PC-9 (cell line): ENCODE measurements at regions not wholly inside any gene's neighbourhood (a gene's known extent, or its start where the extent isn't known, plus 50 kb on each side); places are given as distances from the start of the nearest gene placed in this dataset.

Experiments used
- BruUV-seq: library from RNA; stranded (reverse); fragments of 400-500 nt; replicated peaks from 2 replicates; lab custom pipeline; 2021; lab: Mats Ljungman, UMichigan
- CTCF ChIA-PET: fragments of 300-600 bp; sonication (Branson Sonifier 250); formaldehyde crosslinking; loops from one replicate; lab custom pipeline; 2022; ENCODE audit warnings: antibody characterized with exemption; lab: Charles Lee
- POLR2A ChIA-PET: fragments of 300-600 bp; sonication (Branson Sonifier 250); formaldehyde crosslinking; loops from one replicate; lab custom pipeline; 2022; ENCODE audit warnings: antibody characterized with exemption; ENCODE audit not compliant: unreplicated experiment; lab: Charles Lee
- DNase-seq, 2 experiments: peaks; one replicate each; pipeline versions ENCODE4 v3.0.0 to v3.0.0-alpha.2; 2015 to 2022; ENCODE audit warnings: mixed read lengths in 1 of 2
- H2AFZ ChIP-seq: fragments of 200-600 bp; sonication (generic); 2 replicates; pipeline ENCODE4 v1.8.1; 2017; ENCODE audit warnings: antibody characterized with exemption
- H3F3A ChIP-seq: fragments of 200-600 bp; sonication (generic); 2 replicates; pipeline ENCODE4 v1.8.1; 2017; ENCODE audit warnings: antibody characterized with exemption, mild to moderate bottlenecking, low read depth; ENCODE audit not compliant: insufficient read depth
- H3K27ac ChIP-seq: fragments of 200-600 bp; sonication (generic); 2 replicates; pipeline ENCODE4 v1.6.1; 2016; ENCODE audit warnings: mixed run types
- H3K27me3 ChIP-seq: fragments of 200-600 bp; sonication (generic); 2 replicates; pipeline ENCODE4 v1.6.1; 2016; ENCODE audit warnings: low read depth, mixed run types; ENCODE audit not compliant: insufficient read depth
- H3K36me3 ChIP-seq: fragments of 200-600 bp; sonication (generic); 2 replicates; pipeline ENCODE4 v1.6.1; 2016; ENCODE audit warnings: low read depth, mixed run types
- H3K4me1 ChIP-seq: fragments of 200-600 bp; sonication (generic); replicated peaks from 2 replicates; pipeline ENCODE4 v1.6.1; 2016; ENCODE audit warnings: mixed run types; ENCODE audit not compliant: insufficient read depth
- H3K4me2 ChIP-seq: fragments of 200-600 bp; sonication (generic); 2 replicates; pipeline ENCODE4 v1.6.1; 2017; ENCODE audit warnings: mixed run types
- H3K4me3 ChIP-seq: fragments of 200-600 bp; sonication (generic); 2 replicates; pipeline ENCODE4 v1.6.1; 2016; ENCODE audit warnings: mixed run types
- H3K79me2 ChIP-seq: fragments of 200-600 bp; sonication (generic); 2 replicates; pipeline ENCODE4 v1.6.1; 2017; ENCODE audit warnings: low read depth, mixed run types
- H3K9me2 ChIP-seq: fragments of 200-600 bp; sonication (generic); 2 replicates; pipeline ENCODE4 v1.8.1; 2017; ENCODE audit warnings: mild to moderate bottlenecking; ENCODE audit not compliant: insufficient read depth
- H3K9me3 ChIP-seq: fragments of 200-600 bp; sonication (generic); 2 replicates; pipeline ENCODE4 v1.8.1; 2016; ENCODE audit warnings: low read depth; ENCODE audit not compliant: insufficient read depth
- H4K20me1 ChIP-seq: fragments of 200-600 bp; sonication (generic); 2 replicates; pipeline ENCODE4 v1.8.1; 2017; ENCODE audit not compliant: insufficient read depth
- EZH2 ChIP-seq: fragments of 200-600 bp; sonication (generic); IDR thresholded peaks from 2 replicates; pipeline ENCODE4 v1.8.0; 2017; ENCODE audit warnings: antibody characterized with exemption, low read depth
- intact Hi-C: fragments of 100-400 bp; cut with micrococcal nuclease; formaldehyde crosslinking; loops from one replicate; pipeline ENCODE4 v1.10.0; 2022; ENCODE audit not compliant: unreplicated experiment
- TF ChIP-seq, protein P1 (sequence below): fragments of 200-600 bp; sonication (generic); conservative IDR thresholded peaks from 2 replicates; pipeline ENCODE4 v1.6.1; 2017; ENCODE audit warnings: mixed run types, antibody characterized with exemption, mild to moderate bottlenecking, moderate library complexity

DNA sequence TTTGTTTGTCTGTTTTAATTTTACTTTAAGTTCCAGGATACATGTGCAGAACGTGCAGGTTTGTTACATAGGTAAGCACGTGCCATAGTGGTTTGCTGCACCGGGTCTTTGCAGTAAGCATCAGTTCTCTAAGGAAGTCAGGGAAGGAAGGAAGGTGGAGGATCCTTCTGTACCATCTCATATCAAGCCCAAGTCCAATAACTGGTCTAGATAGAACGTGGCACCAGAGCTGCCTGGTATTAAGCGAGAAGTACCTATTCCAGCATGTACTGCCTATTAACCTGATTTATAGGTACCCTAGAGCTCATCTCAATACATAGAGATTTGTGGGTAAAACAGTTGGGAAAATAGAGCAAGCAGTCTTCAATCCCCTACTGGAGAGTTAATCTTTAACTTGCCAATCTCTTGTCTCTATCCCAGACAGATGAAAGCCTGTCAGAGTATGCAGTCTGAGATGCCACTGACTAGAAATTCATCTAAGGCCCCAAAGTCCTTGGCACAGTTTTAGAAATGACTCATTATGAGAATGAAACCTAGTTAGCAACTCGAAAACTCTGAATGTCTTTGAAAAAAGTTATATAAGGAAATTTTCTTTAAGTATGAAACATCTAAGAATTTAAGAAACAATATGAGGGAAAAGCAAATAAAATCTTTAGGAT is 144.9 kb downstream of the TFAP2A start:
- TF ChIP-seq, protein P1, sequence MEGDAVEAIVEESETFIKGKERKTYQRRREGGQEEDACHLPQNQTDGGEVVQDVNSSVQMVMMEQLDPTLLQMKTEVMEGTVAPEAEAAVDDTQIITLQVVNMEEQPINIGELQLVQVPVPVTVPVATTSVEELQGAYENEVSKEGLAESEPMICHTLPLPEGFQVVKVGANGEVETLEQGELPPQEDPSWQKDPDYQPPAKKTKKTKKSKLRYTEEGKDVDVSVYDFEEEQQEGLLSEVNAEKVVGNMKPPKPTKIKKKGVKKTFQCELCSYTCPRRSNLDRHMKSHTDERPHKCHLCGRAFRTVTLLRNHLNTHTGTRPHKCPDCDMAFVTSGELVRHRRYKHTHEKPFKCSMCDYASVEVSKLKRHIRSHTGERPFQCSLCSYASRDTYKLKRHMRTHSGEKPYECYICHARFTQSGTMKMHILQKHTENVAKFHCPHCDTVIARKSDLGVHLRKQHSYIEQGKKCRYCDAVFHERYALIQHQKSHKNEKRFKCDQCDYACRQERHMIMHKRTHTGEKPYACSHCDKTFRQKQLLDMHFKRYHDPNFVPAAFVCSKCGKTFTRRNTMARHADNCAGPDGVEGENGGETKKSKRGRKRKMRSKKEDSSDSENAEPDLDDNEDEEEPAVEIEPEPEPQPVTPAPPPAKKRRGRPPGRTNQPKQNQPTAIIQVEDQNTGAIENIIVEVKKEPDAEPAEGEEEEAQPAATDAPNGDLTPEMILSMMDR, result no peak
- no peak for TF ChIP-seq EZH2
- ChIA-PET POLR2A (no interaction called here), CTCF (no interaction called here)
- no peaks in the 10 kb centered on the region for H3K4me1 ChIP-seq
- H3K9me2 ChIP-seq, result no peaks in the 10 kb centered on the region
- intact Hi-C loops, result no loop called here
- H3K4me2 ChIP-seq, result no peak overlapping the region
- DNase-seq, result no peak
- H3K4me3 ChIP-seq, result no peak overlapping the region
- no peaks in the 10 kb centered on the region for H4K20me1 ChIP-seq
- H2AFZ ChIP-seq, result no peak overlapping the region
- H3K27me3 ChIP-seq, result no peaks in the 10 kb centered on the region
- no peaks in the 10 kb centered on the region for H3K36me3 ChIP-seq
- no peak overlapping the region for H3K27ac ChIP-seq
- H3K79me2 ChIP-seq, result no peaks in the 10 kb centered on the region
- no peaks in the 10 kb centered on the region for H3K9me3 ChIP-seq
- no TSS peak for BruUV-seq
- no peaks in the 10 kb centered on the region for H3F3A ChIP-seq

DNA sequence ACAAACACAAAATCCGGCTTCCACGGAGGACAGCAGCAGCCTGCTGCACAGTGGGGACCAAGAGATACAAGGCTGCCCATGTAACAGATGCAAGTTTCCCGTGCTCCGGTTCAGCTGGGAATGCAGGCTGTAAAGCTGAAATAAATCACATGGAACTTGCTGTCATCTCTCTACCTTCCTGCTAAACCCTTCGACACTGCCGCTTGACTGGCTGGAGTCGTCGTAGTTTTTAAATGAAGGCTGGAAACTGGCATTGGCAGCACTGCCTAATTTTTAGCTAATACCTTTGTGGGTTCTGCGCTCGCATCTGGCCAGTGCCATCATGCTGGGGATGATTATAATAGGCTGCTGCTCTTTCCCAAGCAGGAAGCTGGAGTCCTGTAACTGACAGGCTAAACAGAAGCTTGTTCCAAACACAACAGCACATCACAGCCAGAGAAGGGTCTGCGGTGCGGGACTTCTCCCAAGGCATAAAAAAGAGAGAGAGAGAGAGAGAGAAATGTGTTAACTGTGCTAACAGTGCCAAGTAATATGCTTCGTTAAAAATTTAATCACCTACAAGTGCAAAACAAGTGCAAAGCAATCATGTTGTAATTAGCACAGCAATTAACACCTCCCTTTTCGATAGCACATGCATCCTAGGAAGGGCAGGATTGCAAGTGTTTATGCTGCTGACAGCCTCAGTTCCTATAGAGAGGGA is 146.1 kb downstream of the TFAP2A start:
- no peaks in the 10 kb centered on the region for H3K9me3 ChIP-seq
- H4K20me1 ChIP-seq, result no peaks in the 10 kb centered on the region
- intact Hi-C loops, result no loop called here
- DNase-seq, result no peak
- no peaks in the 10 kb centered on the region for H3F3A ChIP-seq
- no peak for TF ChIP-seq EZH2
- TF ChIP-seq, protein P1, result no peak
- no peaks in the 10 kb centered on the region for H3K4me1 ChIP-seq
- no peak overlapping the region for H2AFZ ChIP-seq
- no TSS peak for BruUV-seq
- no peak overlapping the region for H3K4me3 ChIP-seq
- no peak overlapping the region for H3K27ac ChIP-seq
- no peaks in the 10 kb centered on the region for H3K79me2 ChIP-seq
- ChIA-PET POLR2A (no interaction called here), CTCF (no interaction called here)
- no peaks in the 10 kb centered on the region for H3K36me3 ChIP-seq
- no peak overlapping the region for H3K4me2 ChIP-seq
- no peaks in the 10 kb centered on the region for H3K9me2 ChIP-seq
- no peaks in the 10 kb centered on the region for H3K27me3 ChIP-seq

DNA sequence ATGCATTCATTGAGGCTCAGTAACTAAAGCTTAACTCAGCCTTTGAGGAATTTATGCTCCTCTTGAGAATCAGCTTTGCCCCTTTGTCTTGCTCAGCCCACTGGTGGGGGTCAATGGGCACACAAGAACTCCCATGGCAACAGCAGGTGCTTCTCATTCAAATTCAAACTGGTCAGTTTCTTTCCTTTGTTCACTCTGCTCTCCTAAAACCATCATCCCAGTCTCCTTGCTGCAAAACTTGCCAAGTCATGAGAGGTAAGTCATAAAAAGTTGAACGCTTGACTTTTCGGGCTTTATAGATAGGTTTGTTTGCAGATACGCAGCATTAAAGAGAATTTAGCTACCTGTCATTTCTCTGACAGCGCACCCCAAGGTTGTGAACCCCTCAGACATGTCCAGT is 146.8 kb downstream of the TFAP2A start:
- Histone ChIP-seq H3K4me3 (no peak overlapping the region), H3K9me3 (no peaks in the 10 kb centered on the region), H3K4me1 (no peaks in the 10 kb centered on the region), H3K27ac (no peak overlapping the region), H3K9me2 (no peaks in the 10 kb centered on the region), H3F3A (no peaks in the 10 kb centered on the region), H3K27me3 (no peaks in the 10 kb centered on the region), H2AFZ (no peak overlapping the region), H3K36me3 (no peaks in the 10 kb centered on the region), H4K20me1 (no peaks in the 10 kb centered on the region), H3K4me2 (no peak overlapping the region), H3K79me2 (no peaks in the 10 kb centered on the region)
- ChIA-PET POLR2A (interaction anchor here (0.6 kb wide), 1 partner anchor 1747 kb away, joined by 4 read pairs; no protein-coding TSS in a partner anchor), CTCF (no interaction called here)
- no peak for DNase-seq
- intact Hi-C loops, result no loop called here
- no TSS peak for BruUV-seq
- TF ChIP-seq EZH2, result no peak
- TF ChIP-seq, protein P1, result no peak
